PC-3 (cell line): ENCODE measurements at regions not wholly inside any gene's neighbourhood (a gene's known extent, or its start where the extent isn't known, plus 50 kb on each side); places are given as distances from the start of the nearest gene placed in this dataset.

Experiments used
- ATAC-seq: fragments of 200-7000 bp; cut with Tn5 transposase; 2 replicates; pipeline ENCODE4 v1.9.1; 2020; ENCODE audit warnings: mild to moderate bottlenecking, moderate library complexity
- BruUV-seq: library from RNA; stranded (reverse); fragments of 400-500 nt; replicated peaks from 2 replicates; lab custom pipeline; 2021; lab: Mats Ljungman, UMichigan
- CTCF ChIA-PET: fragments of 300-600 bp; sonication (Branson Sonifier 250); formaldehyde crosslinking; loops from one replicate; lab custom pipeline; 2022; ENCODE audit warnings: antibody characterized with exemption; lab: Charles Lee
- POLR2A ChIA-PET: fragments of 300-600 bp; sonication (Branson Sonifier 250); formaldehyde crosslinking; loops from one replicate; lab custom pipeline; 2022; ENCODE audit warnings: antibody characterized with exemption; ENCODE audit not compliant: unreplicated experiment; lab: Charles Lee
- DNase-seq: peaks from one replicate; pipeline ENCODE4 v3.0.0-alpha.2; 2015
- H2AFZ ChIP-seq: fragments of 300-600 bp; sonication (generic); 2 replicates; pipeline ENCODE4 v1.6.0; 2016; ENCODE audit warnings: antibody characterized with exemption, low read length
- H3F3A ChIP-seq: fragments of 300-600 bp; sonication (generic); one replicate; pipeline ENCODE4 v1.6.0; 2017; ENCODE audit warnings: antibody characterized with exemption, low read length, control low read depth, mild to moderate bottlenecking; ENCODE audit not compliant: unreplicated experiment
- H3K27ac ChIP-seq: fragments of 300-600 bp; sonication (generic); 2 replicates; pipeline ENCODE4 v1.5.1; 2016; ENCODE audit warnings: mild to moderate bottlenecking, low read length
- H3K27me3 ChIP-seq: fragments of 300-600 bp; sonication (generic); 2 replicates; pipeline ENCODE4 v1.6.1; 2016; ENCODE audit warnings: low read length, mixed read lengths
- H3K36me3 ChIP-seq: fragments of 300-600 bp; sonication (generic); 2 replicates; pipeline ENCODE4 v1.6.1; 2016; ENCODE audit warnings: low read depth, mixed run types, low read length, mixed read lengths
- H3K4me1 ChIP-seq: fragments of 300-600 bp; sonication (generic); 2 replicates; pipeline ENCODE4 v1.5.1; 2016; ENCODE audit warnings: low read length; ENCODE audit not compliant: insufficient read depth
- H3K4me2 ChIP-seq: fragments of 300-600 bp; sonication (generic); 2 replicates; pipeline ENCODE4 v1.6.0; 2016; ENCODE audit warnings: low read length
- H3K4me3 ChIP-seq: fragments of 300-600 bp; sonication (generic); 2 replicates; pipeline ENCODE4 v1.5.1; 2016; ENCODE audit warnings: mild to moderate bottlenecking, low read length, mixed read lengths
- H3K79me2 ChIP-seq: fragments of 300-600 bp; sonication (generic); 2 replicates; pipeline ENCODE4 v1.6.1; 2017; ENCODE audit warnings: low read length, mixed read lengths
- H3K9ac ChIP-seq: fragments of 300-600 bp; sonication (generic); 2 replicates; pipeline ENCODE4 v1.6.0; 2016; ENCODE audit warnings: mild to moderate bottlenecking, low read length
- H3K9me2 ChIP-seq: fragments of 300-600 bp; sonication (generic); replicated peaks from 2 replicates; pipeline ENCODE4 v1.6.1; 2016; ENCODE audit warnings: mixed run types, low read length, mixed read lengths
- H3K9me3 ChIP-seq: fragments of 300-600 bp; sonication (generic); 2 replicates; pipeline ENCODE4 v1.6.1; 2016; ENCODE audit warnings: low read length, mixed read lengths
- H4K20me1 ChIP-seq: fragments of 300-600 bp; sonication (generic); 2 replicates; pipeline ENCODE4 v1.6.1; 2016; ENCODE audit warnings: low read length, mixed read lengths
- EZH2 ChIP-seq: fragments of 300-600 bp; sonication (generic); IDR thresholded peaks from one replicate; pipeline ENCODE4 v1.6.1; 2017; ENCODE audit warnings: antibody characterized with exemption, mild to moderate bottlenecking, low read length; ENCODE audit not compliant: unreplicated experiment
- EZH2phosphoT487 ChIP-seq: fragments of 300-600 bp; sonication (generic); IDR thresholded peaks from 2 replicates; pipeline ENCODE4 v1.6.1; 2018; ENCODE audit warnings: mild to moderate bottlenecking, antibody characterized with exemption, low read length, borderline replicate concordance
- intact Hi-C: fragments of 100-400 bp; cut with micrococcal nuclease; formaldehyde crosslinking; loops from 2 replicates; pipeline ENCODE4 v1.9.0; 2023
- TF ChIP-seq, protein P1 (sequence below): fragments of 300-600 bp; sonication (generic); conservative IDR thresholded peaks from 2 replicates; pipeline ENCODE4 v1.5.1; 2017; ENCODE audit warnings: antibody characterized with exemption, low read depth, mild to moderate bottlenecking, low read length

DNA sequence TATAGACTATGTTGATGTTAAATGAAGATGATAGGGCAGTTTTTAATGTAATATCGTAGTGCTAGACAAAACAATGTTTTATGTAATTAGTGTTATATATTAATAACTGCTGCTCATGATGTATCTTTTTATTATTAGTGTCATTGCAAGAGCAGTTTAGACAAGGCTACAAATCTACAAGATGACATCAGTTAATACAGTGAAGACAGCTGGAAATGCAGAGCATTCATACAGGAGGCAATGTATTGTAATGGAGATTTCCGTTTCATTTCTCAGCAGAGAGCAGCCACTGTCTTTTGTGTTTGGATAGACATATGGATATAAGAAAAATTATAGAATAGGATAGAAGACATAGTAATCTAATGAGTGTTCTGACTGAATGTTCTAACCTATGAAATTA lies 178.0 kb downstream of the FOXG1 start:
- no peaks in the 10 kb centered on the region for H3K36me3 ChIP-seq
- no peaks in the 10 kb centered on the region for H3K9me2 ChIP-seq
- ChIA-PET CTCF (no interaction called here), POLR2A (no interaction called here)
- H3F3A ChIP-seq = no peaks in the 10 kb centered on the region
- H3K27ac ChIP-seq = no peak overlapping the region
- no peaks in the 10 kb centered on the region for H4K20me1 ChIP-seq
- H3K79me2 ChIP-seq = no peaks in the 10 kb centered on the region
- H3K27me3 ChIP-seq = peaks cover 23% of the 10 kb centered on the region; the same call in 1 of the 2 replicates
- H3K9me3 ChIP-seq = no peaks in the 10 kb centered on the region
- BruUV-seq = no TSS peak
- H2AFZ ChIP-seq = no peak overlapping the region
- ATAC-seq (no peak), DNase-seq (no peak)
- intact Hi-C loops = no loop called here
- H3K9ac ChIP-seq = no peak overlapping the region
- H3K4me1 ChIP-seq = no peaks in the 10 kb centered on the region
- H3K4me3 ChIP-seq = no peak overlapping the region
- TF ChIP-seq EZH2phosphoT487 (no peak), EZH2 (no peak)
- TF ChIP-seq, protein P1, sequence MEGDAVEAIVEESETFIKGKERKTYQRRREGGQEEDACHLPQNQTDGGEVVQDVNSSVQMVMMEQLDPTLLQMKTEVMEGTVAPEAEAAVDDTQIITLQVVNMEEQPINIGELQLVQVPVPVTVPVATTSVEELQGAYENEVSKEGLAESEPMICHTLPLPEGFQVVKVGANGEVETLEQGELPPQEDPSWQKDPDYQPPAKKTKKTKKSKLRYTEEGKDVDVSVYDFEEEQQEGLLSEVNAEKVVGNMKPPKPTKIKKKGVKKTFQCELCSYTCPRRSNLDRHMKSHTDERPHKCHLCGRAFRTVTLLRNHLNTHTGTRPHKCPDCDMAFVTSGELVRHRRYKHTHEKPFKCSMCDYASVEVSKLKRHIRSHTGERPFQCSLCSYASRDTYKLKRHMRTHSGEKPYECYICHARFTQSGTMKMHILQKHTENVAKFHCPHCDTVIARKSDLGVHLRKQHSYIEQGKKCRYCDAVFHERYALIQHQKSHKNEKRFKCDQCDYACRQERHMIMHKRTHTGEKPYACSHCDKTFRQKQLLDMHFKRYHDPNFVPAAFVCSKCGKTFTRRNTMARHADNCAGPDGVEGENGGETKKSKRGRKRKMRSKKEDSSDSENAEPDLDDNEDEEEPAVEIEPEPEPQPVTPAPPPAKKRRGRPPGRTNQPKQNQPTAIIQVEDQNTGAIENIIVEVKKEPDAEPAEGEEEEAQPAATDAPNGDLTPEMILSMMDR = no peak
- no peak overlapping the region for H3K4me2 ChIP-seq

DNA sequence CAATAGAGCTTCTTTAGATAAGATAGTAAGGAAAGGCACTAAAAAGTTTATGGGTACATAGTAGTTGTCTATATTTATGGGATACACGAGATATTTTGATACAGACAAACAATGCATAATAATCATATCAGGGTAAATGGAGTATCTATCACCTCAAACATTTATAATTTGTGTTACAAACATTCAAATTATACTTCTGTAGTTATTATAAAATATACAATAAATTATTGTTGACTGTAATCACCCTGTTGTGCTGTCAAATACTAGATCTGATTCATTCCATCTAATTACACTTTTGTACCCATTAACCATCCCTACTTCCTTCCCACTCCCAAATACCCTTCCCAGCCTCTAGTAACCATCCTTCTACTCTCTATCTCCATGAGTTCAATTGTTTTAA lies 179.7 kb downstream of the FOXG1 start:
- Histone ChIP-seq H3K9me3 (no peaks in the 10 kb centered on the region), H3F3A (no peaks in the 10 kb centered on the region), H2AFZ (no peak overlapping the region), H3K9ac (no peak overlapping the region), H3K9me2 (no peaks in the 10 kb centered on the region), H3K4me1 (no peaks in the 10 kb centered on the region), H3K79me2 (no peaks in the 10 kb centered on the region), H3K4me3 (no peak overlapping the region), H3K27me3 (peaks cover 23% of the 10 kb centered on the region; the same call in 1 of the 2 replicates), H3K36me3 (no peaks in the 10 kb centered on the region), H3K4me2 (no peak overlapping the region), H4K20me1 (no peaks in the 10 kb centered on the region), H3K27ac (no peak overlapping the region)
- CTCF ChIA-PET = no interaction called here
- no peak for ATAC-seq
- intact Hi-C loops = no loop called here
- TF ChIP-seq EZH2phosphoT487 (no peak), EZH2 (no peak)
- TF ChIP-seq, protein P1 = no peak
- POLR2A ChIA-PET = no interaction called here
- no TSS peak for BruUV-seq
- DNase-seq = no peak

DNA sequence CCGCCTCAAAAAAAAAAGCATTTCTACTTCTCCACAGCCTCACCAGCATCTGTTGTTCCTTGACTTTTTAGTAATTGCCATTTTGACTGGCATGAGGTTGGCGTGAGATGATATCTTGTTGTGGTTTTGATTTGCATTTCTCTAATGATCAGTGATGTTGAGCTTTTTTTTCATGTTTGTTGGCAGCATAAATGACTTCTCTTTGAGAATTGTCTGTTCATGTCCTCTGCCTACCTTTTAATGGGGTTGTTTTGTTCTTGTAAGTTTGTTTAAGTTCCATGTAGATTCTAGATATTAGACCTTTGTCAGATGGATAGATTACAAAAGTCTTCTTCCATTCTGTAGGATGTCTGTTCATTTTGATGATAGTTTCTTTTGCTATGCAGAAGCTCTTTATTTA lies 182.9 kb downstream of the FOXG1 start:
- no peaks in the 10 kb centered on the region for H3F3A ChIP-seq
- no TSS peak for BruUV-seq
- peaks cover 16% of the 10 kb centered on the region; the same call in 1 of the 2 replicates for H3K27me3 ChIP-seq
- DNase-seq (no peak), ATAC-seq (no peak)
- H3K4me1 ChIP-seq = no peaks in the 10 kb centered on the region
- H3K9me3 ChIP-seq = no peaks in the 10 kb centered on the region
- H3K27ac ChIP-seq = no peak overlapping the region
- TF ChIP-seq EZH2phosphoT487 (no peak), EZH2 (no peak)
- TF ChIP-seq, protein P1 = no peak
- intact Hi-C loops = no loop called here
- H3K9ac ChIP-seq = no peak overlapping the region
- no peak overlapping the region for H3K4me3 ChIP-seq
- no peaks in the 10 kb centered on the region for H4K20me1 ChIP-seq
- no peak overlapping the region for H2AFZ ChIP-seq
- no peaks in the 10 kb centered on the region for H3K9me2 ChIP-seq
- CTCF ChIA-PET = no interaction called here
- H3K36me3 ChIP-seq = no peaks in the 10 kb centered on the region
- POLR2A ChIA-PET = no interaction called here
- H3K79me2 ChIP-seq = no peaks in the 10 kb centered on the region
- H3K4me2 ChIP-seq = no peak overlapping the region
